Midbrain (tissue), 1 donor: ENCODE measurements at regions not wholly inside any gene's neighbourhood (a gene's known extent, or its start where the extent isn't known, plus 50 kb on each side); places are given as distances from the start of the nearest gene placed in this dataset.

Experiments used
- DNase-seq: peaks from one replicate; lab custom pipeline; 2025; lab: John Stamatoyannopoulos, UW

DNA sequence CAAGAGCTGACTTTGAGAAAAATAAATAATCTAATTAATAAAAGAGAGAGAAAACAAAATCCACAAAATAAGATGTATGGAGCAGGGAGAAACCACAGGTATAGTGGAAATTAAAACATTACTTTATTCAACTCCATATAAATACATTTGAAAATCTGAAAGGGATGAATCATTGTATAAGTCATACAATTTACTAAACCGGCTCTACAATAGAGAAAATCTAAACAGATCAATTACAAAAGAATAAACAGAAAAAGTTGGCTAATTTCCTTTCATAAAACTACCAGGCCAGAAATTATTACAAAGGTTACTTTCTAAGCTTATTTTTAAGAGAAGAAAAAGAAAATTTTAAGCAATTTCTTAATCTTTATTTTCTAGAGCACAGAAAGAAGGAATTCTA lies 51.3 kb upstream of the DRD2 start:
- no peak for DNase-seq
